ENCODE measurements at regions not wholly inside any gene's neighbourhood (a gene's known extent, or its start where the extent isn't known, plus 50 kb on each side); places are given as distances from the start of the nearest gene placed in this dataset.

- TF ChIP-seq CTCF (IDR thresholded peaks at IDR 0.05), result no peak
- TF ChIP-seq POLR2A (IDR thresholded peaks at IDR 0.05), result no peak
- TF ChIP-seq EP300 (IDR thresholded peaks at IDR 0.05), result no peak
Observed at GRCh38 chr20:55685425-55685824, 319.9 kb downstream of the CBLN4 start.
